CD4-positive, alpha-beta T cell (primary cell): ENCODE measurements at regions not wholly inside any gene's neighbourhood (a gene's known extent, or its start where the extent isn't known, plus 50 kb on each side); places are given as distances from the start of the nearest gene placed in this dataset.

Source experiments
- ATAC-seq: fragments of 200-7000 bp; cut with Tn5 transposase; one replicate; pipeline ENCODE4 v1.10.0; 2022; ENCODE audit warnings: mild to moderate bottlenecking; ENCODE audit not compliant: poor library complexity
- CTCF ChIA-PET: fragments of 350-600 bp; sonication (Branson Sonifier 250); formaldehyde crosslinking; loops from one replicate; lab custom pipeline; 2021; ENCODE audit warnings: antibody characterized with exemption, inconsistent platforms; lab: Charles Lee
- POLR2A ChIA-PET: fragments of 350-600 bp; sonication (Branson Sonifier 250); formaldehyde crosslinking; loops from one replicate; lab custom pipeline; 2021; ENCODE audit warnings: antibody characterized with exemption, inconsistent platforms; lab: Charles Lee
- DNase-seq, 14 experiments: peaks; one replicate each; pipeline ENCODE4 v3.0.0-alpha.2; 2013 to 2020; ENCODE audit warnings: mixed read lengths in 2 of 14
- H3K27ac ChIP-seq, 2 donors: one replicate each; pipeline versions ENCODE4 v1.5.1 to v1.7.0; 2013; ENCODE audit warnings: low read length in 2 of 2, low read depth in 1 of 2, mild to moderate bottlenecking in 1 of 2
- H3K27me3 ChIP-seq, 2 experiments: 1 replicate in 1 of 2; 2 replicates in 1 of 2; pipeline versions ENCODE4 v1.6.1 to v1.7.0; 2013; ENCODE audit warnings: low read length in 2 of 2, control low read depth in 1 of 2, mild to moderate bottlenecking in 1 of 2, moderate library complexity in 1 of 2; ENCODE audit not compliant: insufficient read depth in 2 of 2, control insufficient read depth in 1 of 2
- H3K36me3 ChIP-seq: one replicate; pipeline ENCODE4 v1.6.1; 2013; ENCODE audit warnings: low read length, control low read depth; ENCODE audit not compliant: insufficient read depth
- H3K4me1 ChIP-seq: one replicate; pipeline ENCODE4 v1.6.1; 2013; ENCODE audit warnings: low read length, control low read depth; ENCODE audit not compliant: insufficient read depth
- H3K4me3 ChIP-seq: one replicate; pipeline ENCODE4 v1.5.1; 2013; ENCODE audit warnings: mild to moderate bottlenecking, low read length, moderate library complexity
- H3K9me3 ChIP-seq, 2 experiments: 1 replicate in 1 of 2; 2 replicates in 1 of 2; pipeline versions ENCODE4 v1.6.1 to v1.7.0; 2013; ENCODE audit warnings: low read length in 2 of 2, mild to moderate bottlenecking in 2 of 2, control low read depth in 1 of 2, moderate library complexity in 1 of 2; ENCODE audit not compliant: control insufficient read depth in 1 of 2, insufficient read depth in 1 of 2
- H3K27ac Mint-ChIP-seq: one replicate; pipeline ENCODE4 v1.8.0; 2020; ENCODE audit warnings: mixed read lengths
- H3K27me3 Mint-ChIP-seq: one replicate; pipeline ENCODE4 v1.8.0; 2021; ENCODE audit warnings: mixed read lengths
- H3K36me3 Mint-ChIP-seq: one replicate; pipeline ENCODE4 v1.8.0; 2021; ENCODE audit warnings: low read depth, mixed read lengths
- H3K4me1 Mint-ChIP-seq: one replicate; pipeline ENCODE4 v1.8.0; 2021; ENCODE audit warnings: low read depth, mixed read lengths
- H3K4me3 Mint-ChIP-seq: one replicate; pipeline ENCODE4 v1.8.0; 2020; ENCODE audit warnings: mild to moderate bottlenecking, mixed read lengths
- H3K9me3 Mint-ChIP-seq: one replicate; pipeline ENCODE4 v1.8.0; 2020; ENCODE audit warnings: mixed read lengths
- intact Hi-C, 2 experiments: fragments of 100-400 bp; cut with DNase I in 1 of 2; cut with micrococcal nuclease in 1 of 2; formaldehyde crosslinking; loops; one replicate each; pipeline versions ENCODE4 v1.15.1 to v1.9.0; 2023 to 2025; cut with DNase I, micrococcal nuclease
- TF ChIP-seq, protein P1 (sequence below): fragments of 200-600 bp; IDR thresholded peaks from one replicate; pipeline ENCODE4 v1.8.0; 2022; ENCODE audit warnings: antibody characterized with exemption, mild to moderate bottlenecking

DNA sequence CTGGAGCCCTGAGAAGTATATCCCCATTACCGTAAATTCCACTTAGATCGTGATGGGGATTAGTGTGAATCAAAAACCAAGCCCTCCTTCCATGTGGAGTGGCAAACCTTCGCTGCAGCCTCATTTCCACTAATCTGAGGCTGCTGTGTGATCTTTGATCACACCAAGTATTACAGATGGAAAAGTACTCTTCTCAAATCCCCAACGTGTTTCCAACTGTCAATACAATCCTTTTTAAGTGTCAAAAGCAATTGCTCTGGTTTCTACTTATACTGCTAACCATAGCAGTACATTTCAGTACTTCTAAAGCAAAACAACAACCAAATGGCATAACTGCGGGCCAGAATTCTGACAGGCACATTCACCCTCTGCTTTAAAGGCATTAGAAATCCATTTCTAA, 307.7 kb upstream of the ADAMTS16 start:
- Histone ChIP-seq H3K4me3 (no peak overlapping the region), H3K36me3 (no peaks in the 10 kb centered on the region), H3K9me3 (peaks cover 0 to 4% of the 10 kb centered on the region in 2 experiments), H3K27me3 (no peaks in the 10 kb centered on the region), H3K27ac (no peak overlapping the region), H3K4me1 (no peaks in the 10 kb centered on the region)
- TF ChIP-seq, protein P1, sequence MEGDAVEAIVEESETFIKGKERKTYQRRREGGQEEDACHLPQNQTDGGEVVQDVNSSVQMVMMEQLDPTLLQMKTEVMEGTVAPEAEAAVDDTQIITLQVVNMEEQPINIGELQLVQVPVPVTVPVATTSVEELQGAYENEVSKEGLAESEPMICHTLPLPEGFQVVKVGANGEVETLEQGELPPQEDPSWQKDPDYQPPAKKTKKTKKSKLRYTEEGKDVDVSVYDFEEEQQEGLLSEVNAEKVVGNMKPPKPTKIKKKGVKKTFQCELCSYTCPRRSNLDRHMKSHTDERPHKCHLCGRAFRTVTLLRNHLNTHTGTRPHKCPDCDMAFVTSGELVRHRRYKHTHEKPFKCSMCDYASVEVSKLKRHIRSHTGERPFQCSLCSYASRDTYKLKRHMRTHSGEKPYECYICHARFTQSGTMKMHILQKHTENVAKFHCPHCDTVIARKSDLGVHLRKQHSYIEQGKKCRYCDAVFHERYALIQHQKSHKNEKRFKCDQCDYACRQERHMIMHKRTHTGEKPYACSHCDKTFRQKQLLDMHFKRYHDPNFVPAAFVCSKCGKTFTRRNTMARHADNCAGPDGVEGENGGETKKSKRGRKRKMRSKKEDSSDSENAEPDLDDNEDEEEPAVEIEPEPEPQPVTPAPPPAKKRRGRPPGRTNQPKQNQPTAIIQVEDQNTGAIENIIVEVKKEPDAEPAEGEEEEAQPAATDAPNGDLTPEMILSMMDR = no peak
- intact Hi-C loops = no loop called here
- H3K27ac Mint-ChIP-seq = no peak overlapping the region
- H3K36me3 Mint-ChIP-seq = no peaks in the 10 kb centered on the region
- ChIA-PET CTCF (no interaction called here), POLR2A (no interaction called here)
- no peak for DNase-seq
- H3K27me3 Mint-ChIP-seq = no peaks in the 10 kb centered on the region
- H3K9me3 Mint-ChIP-seq = peaks cover 2% of the 10 kb centered on the region
- H3K4me1 Mint-ChIP-seq = no peaks in the 10 kb centered on the region
- no peak overlapping the region for H3K4me3 Mint-ChIP-seq
- ATAC-seq = no peak

DNA sequence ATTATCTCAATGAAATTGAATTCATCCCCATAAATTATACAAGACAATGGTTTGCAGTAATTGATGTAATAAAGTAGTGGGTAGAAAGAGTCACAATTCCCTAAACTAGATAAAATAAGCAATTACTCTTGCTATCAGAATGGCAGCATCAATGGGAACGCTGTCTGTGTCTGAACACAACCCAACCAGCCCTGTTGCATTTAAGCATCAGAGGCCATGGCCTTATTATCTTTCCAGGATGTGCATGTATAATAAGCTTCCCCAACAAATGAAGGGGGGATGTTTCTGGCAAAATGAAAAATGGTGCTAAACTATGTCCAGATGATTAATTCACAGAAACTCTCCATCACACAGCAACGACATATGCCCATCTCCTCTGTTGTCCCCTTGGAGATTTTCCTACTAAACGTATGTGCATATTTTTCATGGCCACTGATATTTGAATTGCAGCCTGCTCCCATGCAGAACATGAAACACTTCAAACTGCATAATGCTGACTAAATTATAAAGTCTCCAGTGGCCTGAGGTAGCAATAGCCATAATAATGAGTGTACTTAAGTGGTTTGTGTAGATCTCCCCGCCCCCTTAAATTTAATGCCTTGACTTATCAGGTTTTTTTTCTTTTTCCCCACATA, 306.9 kb upstream of the ADAMTS16 start:
- H3K4me3 Mint-ChIP-seq = no peak overlapping the region
- Histone ChIP-seq H3K4me1 (no peaks in the 10 kb centered on the region), H3K27me3 (no peaks in the 10 kb centered on the region), H3K4me3 (no peak overlapping the region), H3K27ac (no peak overlapping the region), H3K36me3 (no peaks in the 10 kb centered on the region), H3K9me3 (peaks cover 0 to 9% of the 10 kb centered on the region in 2 experiments)
- CTCF ChIA-PET = no interaction called here
- no peak for DNase-seq
- ATAC-seq = no peak
- H3K4me1 Mint-ChIP-seq = no peaks in the 10 kb centered on the region
- H3K36me3 Mint-ChIP-seq = no peaks in the 10 kb centered on the region
- H3K9me3 Mint-ChIP-seq = peaks cover 2% of the 10 kb centered on the region
- H3K27ac Mint-ChIP-seq = no peak overlapping the region
- TF ChIP-seq, protein P1 = no peak
- H3K27me3 Mint-ChIP-seq = no peaks in the 10 kb centered on the region
- intact Hi-C loops = no loop called here
- POLR2A ChIA-PET = no interaction called here

DNA sequence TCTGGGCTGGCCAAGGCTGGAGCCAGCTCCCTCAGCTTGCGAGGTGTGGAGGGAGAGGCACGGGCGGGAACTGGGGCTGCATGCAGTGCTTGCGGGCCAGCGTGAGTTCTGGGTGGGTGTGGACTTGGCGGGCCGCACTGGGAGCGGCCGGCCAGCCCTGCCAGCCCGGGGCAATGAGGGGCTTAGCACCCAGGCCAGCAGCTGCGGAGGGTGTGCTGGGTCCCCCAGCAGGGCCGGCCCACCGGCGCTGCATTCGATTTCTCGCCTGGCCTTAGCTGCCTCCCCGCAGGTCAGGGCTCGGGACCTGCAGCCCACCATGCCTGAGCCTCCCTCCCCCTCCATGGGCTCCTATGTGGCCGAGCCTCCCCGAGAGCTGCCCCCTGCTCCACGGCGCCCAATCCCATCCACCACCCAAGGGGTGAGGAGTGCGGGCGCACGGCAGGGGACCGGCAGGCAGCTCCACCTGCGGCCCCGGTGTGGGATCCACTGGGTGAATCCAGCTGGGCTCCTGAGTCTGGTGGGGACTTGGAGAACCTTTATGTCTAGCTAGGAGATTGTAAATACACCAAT, 302.6 kb upstream of the ADAMTS16 start:
- H3K27me3 Mint-ChIP-seq = no peaks in the 10 kb centered on the region
- ChIA-PET CTCF (no interaction called here), POLR2A (no interaction called here)
- intact Hi-C loops = no loop called here
- no peak overlapping the region for H3K4me3 Mint-ChIP-seq
- no peak for DNase-seq
- Histone ChIP-seq H3K9me3 (peaks cover 5 to 12% of the 10 kb centered on the region in 2 experiments), H3K36me3 (no peaks in the 10 kb centered on the region), H3K4me3 (no peak overlapping the region), H3K27me3 (no peaks in the 10 kb centered on the region), H3K27ac (no peak overlapping the region), H3K4me1 (no peaks in the 10 kb centered on the region)
- no peak overlapping the region for H3K27ac Mint-ChIP-seq
- TF ChIP-seq, protein P1 = no peak
- no peak for ATAC-seq
- peaks cover 5% of the 10 kb centered on the region for H3K9me3 Mint-ChIP-seq
- no peaks in the 10 kb centered on the region for H3K4me1 Mint-ChIP-seq
- H3K36me3 Mint-ChIP-seq = no peaks in the 10 kb centered on the region
